ENCODE measurements at regions not wholly inside any gene's neighbourhood (a gene's known extent, or its start where the extent isn't known, plus 50 kb on each side); places are given as distances from the start of the nearest gene placed in this dataset.
A peak's percentile ranks its signal among the peaks of the same experiment; 100 is the strongest.
"Not testable (repeated sequence)": the region's sequence is repeated elsewhere in the genome, so short reads cannot be mapped to it uniquely, and the experiment has no call there.

DNA sequence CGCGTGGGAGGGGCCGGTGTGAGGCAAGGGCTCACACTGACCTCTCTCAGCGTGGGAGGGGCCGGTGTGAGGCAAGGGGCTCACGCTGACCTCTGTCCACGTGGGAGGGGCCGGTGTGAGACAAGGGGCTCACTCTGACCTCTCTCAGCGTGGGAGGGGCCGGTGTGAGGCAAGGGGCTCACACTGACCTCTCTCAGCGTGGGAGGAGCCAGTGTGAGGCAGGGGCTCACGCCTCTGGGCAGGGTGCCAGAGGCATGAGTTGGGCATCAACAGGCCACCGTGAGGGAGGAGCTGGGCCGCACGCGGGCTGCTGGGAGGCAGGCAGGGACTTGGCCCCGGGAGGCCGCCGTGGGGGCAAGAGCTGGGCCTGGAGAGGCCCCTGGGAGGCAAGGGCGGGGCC, 91.0 kb downstream of the PLPP2 start:
- H3K36me3 ChIP-seq (ENCODE audit: low read depth); intact Hi-C loops (cut with DNase I, micrococcal nuclease); H3K9me3 ChIP-seq; ATAC-seq; H3K4me3 ChIP-seq; H3K4me1 ChIP-seq (ENCODE audit: low read depth): not testable (repeated sequence)
- peak in 2 of 3 donors; percentile 0 to 4 for DNase-seq
